Spleen (tissue), 7 donors: ENCODE measurements at regions not wholly inside any gene's neighbourhood (a gene's known extent, or its start where the extent isn't known, plus 50 kb on each side); places are given as distances from the start of the nearest gene placed in this dataset.

ENCODE experiments used
- CTCF ChIP-seq, 11 experiments: fragments of 200-600 bp in 7 of 11; fragments of 450-650 bp in 4 of 11; sonication (generic) in 4 of 11; IDR thresholded peaks in 8 of 11; conservative IDR thresholded peaks in 3 of 11; 1 replicate in 7 of 11; 2 replicates in 4 of 11; pipeline versions ENCODE4 v1.4.0 to v1.8.0; 2016 to 2021; ENCODE audit warnings: antibody characterized with exemption in 11 of 11, inconsistent platforms in 4 of 11, mild to moderate bottlenecking in 1 of 11
- POLR2A ChIP-seq, 3 donors: fragments of 450-650 bp; IDR thresholded peaks; one replicate each; pipeline ENCODE4 v1.5.1; 2017; ENCODE audit warnings: antibody characterized with exemption in 3 of 3, mild to moderate bottlenecking in 1 of 3
- POLR2AphosphoS5 ChIP-seq, 3 donors: sonication (generic); formaldehyde crosslinking; IDR thresholded peaks; one replicate each; pipeline ENCODE4 v1.5.1; 2017; ENCODE audit warnings: antibody characterized with exemption in 3 of 3
- donor health status: DM: no; HTN: no; CAD: no; lungs with moderate emphysema.
- donor health status: DM: no; HTN: no; CAD: no.
- donor health status: DM: no; HTN: no; CAD: no.

- TF ChIP-seq CTCF (IDR thresholded peaks at IDR 0.05 in 8 of 11, conservative IDR thresholded peaks at IDR 0.05 in 3 of 11) (no peak), POLR2A (IDR thresholded peaks at IDR 0.05) (no peak), POLR2AphosphoS5 (IDR thresholded peaks at IDR 0.05) (no peak)
These were observed 220.9 kb downstream of the PHETA1 start for GRCh38 chr12:111148005-111148404.
